ENCODE measurements at regions not wholly inside any gene's neighbourhood (a gene's known extent, or its start where the extent isn't known, plus 50 kb on each side); places are given as distances from the start of the nearest gene placed in this dataset.
A peak's percentile ranks its signal among the peaks of the same experiment; 100 is the strongest.

- DNase-seq (ENCODE audit: low spot score) = no peak
Measured at GRCh38 chr2:64829525-64829924, 159.7 kb upstream of the SLC1A4 start.

GRCh38 chr2:64831134-64831976 lies 157.8 kb upstream of the SLC1A4 start:
- peak; percentile 75 for DNase-seq (ENCODE audit: low spot score)

- no peak for DNase-seq (ENCODE audit: low spot score)
Measured at GRCh38 chr2:64831977-64832328, 157.2 kb upstream of the SLC1A4 start.

GRCh38 chr2:64832936-64833335 lies 156.3 kb upstream of the SLC1A4 start:
- DNase-seq (ENCODE audit: low spot score) = no peak

GRCh38 chr2:64836566-64836965 lies 152.6 kb upstream of the SLC1A4 start:
- DNase-seq (ENCODE audit: low spot score) = no peak

- DNase-seq (ENCODE audit: low spot score) = no peak
Measured at GRCh38 chr2:64837116-64837731, 152.0 kb upstream of the SLC1A4 start.

GRCh38 chr2:64837925-64838641 lies 151.1 kb upstream of the SLC1A4 start:
- no peak for DNase-seq (ENCODE audit: low spot score)

- no peak for DNase-seq (ENCODE audit: low spot score)
Measured at GRCh38 chr2:64838817-64839216, 150.4 kb upstream of the SLC1A4 start.

GRCh38 chr2:64839844-64840243 lies 149.4 kb upstream of the SLC1A4 start:
- no peak for DNase-seq (ENCODE audit: low spot score)

GRCh38 chr2:64840426-64840881 lies 148.7 kb upstream of the SLC1A4 start:
- DNase-seq (ENCODE audit: low spot score) = no peak

- no peak for DNase-seq (ENCODE audit: low spot score)
Measured at GRCh38 chr2:64841461-64841860, 147.7 kb upstream of the SLC1A4 start.

GRCh38 chr2:64842030-64842429 lies 147.2 kb upstream of the SLC1A4 start:
- DNase-seq (ENCODE audit: low spot score) = no peak

GRCh38 chr2:64844087-64844486 lies 145.1 kb upstream of the SLC1A4 start:
- DNase-seq (ENCODE audit: low spot score) = no peak

- DNase-seq (ENCODE audit: low spot score) = no peak
Measured at GRCh38 chr2:64845273-64845905, 143.8 kb upstream of the SLC1A4 start.

GRCh38 chr2:64846177-64846576 lies 143.0 kb upstream of the SLC1A4 start:
- DNase-seq (ENCODE audit: low spot score) = no peak

GRCh38 chr2:64847930-64848329 lies 141.3 kb upstream of the SLC1A4 start:
- no peak for DNase-seq (ENCODE audit: low spot score)

GRCh38 chr2:64848363-64848762 lies 140.8 kb upstream of the SLC1A4 start:
- DNase-seq (ENCODE audit: low spot score) = no peak

GRCh38 chr2:64848945-64849344 lies 140.3 kb upstream of the SLC1A4 start:
- no peak for DNase-seq (ENCODE audit: low spot score)

GRCh38 chr2:64850642-64851041 lies 138.6 kb upstream of the SLC1A4 start:
- DNase-seq (ENCODE audit: low spot score) = no peak

- DNase-seq (ENCODE audit: low spot score) = no peak
Measured at GRCh38 chr2:64852771-64853241, 136.4 kb upstream of the SLC1A4 start.

GRCh38 chr2:64853306-64853705 lies 135.9 kb upstream of the SLC1A4 start:
- no peak for DNase-seq (ENCODE audit: low spot score)

GRCh38 chr2:64853894-64854293 lies 135.3 kb upstream of the SLC1A4 start:
- no peak for DNase-seq (ENCODE audit: low spot score)

All from ecto neural progenitor cell (in vitro differentiated cells).